HG03575 (cell line): ENCODE measurements at regions not wholly inside any gene's neighbourhood (a gene's known extent, or its start where the extent isn't known, plus 50 kb on each side); places are given as distances from the start of the nearest gene placed in this dataset.
"Not testable (repeated sequence)": the region's sequence is repeated elsewhere in the genome, so short reads cannot be mapped to it uniquely, and the experiment has no call there.

ENCODE experiments used
- ATAC-seq: cut with Tn5 transposase; IDR thresholded peaks from one replicate; pipeline ENCODE4 v1.9.1; 2021; ENCODE audit not compliant: unreplicated experiment, insufficient number of reproducible peaks, low FRiP score; ENCODE audit errors: extremely low read depth

GRCh38 chr7:138247081-138247480 is 170.8 kb downstream of the AKR1D1 start:
- ATAC-seq, result no peak

DNA sequence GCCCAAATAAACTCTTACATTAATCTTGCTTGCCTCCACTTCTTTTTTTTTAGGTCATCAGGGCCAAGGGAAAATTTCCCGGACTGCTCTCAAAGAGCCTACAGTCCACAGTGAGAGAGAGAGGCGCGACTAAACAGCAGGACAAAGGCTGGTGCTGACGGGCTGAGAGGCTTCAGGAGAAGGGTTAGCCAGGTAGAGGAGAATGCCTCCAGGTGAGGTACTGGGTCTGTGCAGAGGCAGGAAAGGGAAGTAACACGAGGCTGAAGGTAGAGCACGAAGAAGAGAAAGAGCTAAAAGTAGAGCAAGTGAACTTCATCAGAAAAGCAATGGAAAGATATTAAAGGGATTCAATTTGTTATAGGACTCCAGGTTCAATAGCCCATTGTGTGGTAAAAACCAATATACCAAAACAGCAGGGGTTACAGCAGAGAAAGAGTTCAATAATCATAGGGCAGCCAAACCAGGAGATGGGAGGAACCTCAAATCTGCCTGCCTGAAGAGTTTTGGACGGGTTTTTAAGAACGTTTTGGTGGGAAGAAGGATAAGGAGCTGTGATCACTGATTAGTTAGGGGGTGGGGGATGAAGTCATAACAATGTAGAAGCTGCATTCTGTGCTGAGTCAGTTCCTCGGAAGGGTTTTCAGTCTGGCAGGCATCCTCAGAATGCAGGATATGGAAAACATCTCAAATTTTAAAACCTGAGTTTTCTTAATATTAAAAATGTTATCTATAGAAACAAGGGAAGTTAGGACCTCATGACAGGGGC is 171.5 kb downstream of the AKR1D1 start:
- no peak for ATAC-seq

GRCh38 chr7:138248609-138249008 is 172.3 kb downstream of the AKR1D1 start:
- ATAC-seq, result no peak

DNA sequence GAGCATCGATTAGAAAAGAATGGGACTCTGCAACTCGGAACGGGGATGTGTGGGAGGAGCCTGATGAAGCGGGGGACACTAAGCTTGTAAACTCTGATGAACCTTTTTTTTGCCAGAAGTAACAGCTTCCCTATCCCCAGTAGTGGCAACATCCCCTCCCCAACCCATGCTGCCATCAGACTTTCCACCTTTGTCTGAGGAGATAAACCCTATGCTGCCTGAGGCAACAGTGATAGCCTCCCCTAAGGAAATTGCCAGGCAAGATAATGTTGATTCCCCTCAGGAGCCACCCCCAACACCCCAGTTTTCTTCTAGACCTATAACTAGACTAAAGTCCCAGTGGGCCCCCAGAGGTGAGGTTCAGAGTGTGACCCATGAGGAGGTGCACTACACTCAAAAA is 173.7 kb downstream of the AKR1D1 start:
- no peak for ATAC-seq

GRCh38 chr7:138252666-138253065 is 176.4 kb downstream of the AKR1D1 start:
- ATAC-seq, result not testable (repeated sequence)

GRCh38 chr7:138254444-138254843 is 178.2 kb downstream of the AKR1D1 start:
- ATAC-seq, result no peak

DNA sequence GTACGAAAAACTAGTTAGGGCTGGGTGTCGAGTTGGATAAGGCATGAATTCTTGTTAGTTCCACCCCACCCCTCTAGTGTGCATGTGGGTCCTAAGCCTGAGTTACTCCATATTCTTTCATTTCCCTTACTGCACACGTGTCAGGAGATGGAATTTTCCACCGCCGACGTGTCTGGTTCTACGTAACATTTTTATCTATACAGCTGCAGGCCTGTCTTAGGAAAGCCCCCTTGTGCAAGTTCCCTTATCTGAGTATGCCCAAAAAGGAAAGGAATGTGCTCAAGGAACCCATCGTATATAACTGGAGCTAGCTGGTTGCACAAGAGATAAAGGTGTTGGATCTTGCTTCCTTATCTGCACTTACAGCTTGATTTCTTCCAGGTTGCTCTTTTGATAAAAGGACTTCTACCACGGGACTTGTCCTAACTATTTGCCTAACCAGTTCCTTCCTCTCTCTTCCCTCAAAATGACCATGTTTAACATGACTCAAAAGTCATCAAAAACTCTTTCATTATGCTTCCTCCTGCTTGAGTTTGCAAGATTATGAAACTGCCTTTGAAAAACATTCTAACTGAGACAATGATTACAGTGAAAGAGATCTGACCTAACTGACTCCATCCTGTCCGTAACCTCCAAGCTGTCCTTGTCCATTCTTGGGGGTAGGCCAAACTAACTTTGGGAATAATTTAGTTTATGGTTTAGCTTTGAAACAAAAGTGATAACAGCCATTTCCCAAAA is 181.4 kb downstream of the AKR1D1 start:
- no peak for ATAC-seq

- no peak for ATAC-seq
These were observed 181.9 kb downstream of the AKR1D1 start for GRCh38 chr7:138258197-138258559.

DNA sequence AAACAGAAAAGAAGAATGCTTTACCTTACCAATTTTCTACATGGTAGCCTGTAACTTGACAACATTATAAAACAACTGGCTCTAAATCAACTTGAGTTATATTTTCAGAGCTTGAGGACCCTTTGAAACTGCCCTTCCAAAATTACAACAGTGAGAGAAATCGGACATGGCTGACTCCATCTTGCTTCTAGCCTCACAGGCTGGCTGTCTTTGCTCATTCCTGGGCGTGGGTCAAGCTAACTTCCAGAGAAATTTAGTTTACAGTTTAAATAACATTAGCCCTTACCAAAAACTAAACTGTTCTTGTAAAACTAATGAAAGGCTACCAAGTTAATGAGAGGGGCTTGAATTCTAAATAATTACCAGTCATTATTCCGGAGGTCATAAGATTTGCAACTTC is 183.4 kb downstream of the AKR1D1 start:
- ATAC-seq, result no peak

GRCh38 chr7:138267934-138268333 is 191.7 kb downstream of the AKR1D1 start:
- no peak for ATAC-seq

DNA sequence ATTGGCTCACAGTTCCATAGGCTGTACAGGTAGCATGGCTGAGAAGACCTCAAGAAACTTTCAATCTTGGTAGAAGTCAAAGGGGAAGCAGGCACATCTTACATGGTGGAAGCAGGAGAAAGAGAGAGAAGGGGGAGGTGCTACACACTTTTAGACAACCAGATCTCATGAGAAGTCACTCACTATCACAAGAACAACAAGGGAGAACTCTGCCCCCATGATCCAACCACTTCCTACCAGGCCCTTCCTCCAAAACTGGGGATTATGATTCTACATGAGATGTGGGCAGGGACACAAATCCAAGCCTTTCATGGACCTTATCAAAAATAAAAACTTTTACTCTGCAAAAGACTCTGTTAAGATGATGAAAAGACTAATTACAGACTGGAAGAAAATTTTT is 183.2 kb upstream of the TRIM24 start:
- ATAC-seq, result no peak

DNA sequence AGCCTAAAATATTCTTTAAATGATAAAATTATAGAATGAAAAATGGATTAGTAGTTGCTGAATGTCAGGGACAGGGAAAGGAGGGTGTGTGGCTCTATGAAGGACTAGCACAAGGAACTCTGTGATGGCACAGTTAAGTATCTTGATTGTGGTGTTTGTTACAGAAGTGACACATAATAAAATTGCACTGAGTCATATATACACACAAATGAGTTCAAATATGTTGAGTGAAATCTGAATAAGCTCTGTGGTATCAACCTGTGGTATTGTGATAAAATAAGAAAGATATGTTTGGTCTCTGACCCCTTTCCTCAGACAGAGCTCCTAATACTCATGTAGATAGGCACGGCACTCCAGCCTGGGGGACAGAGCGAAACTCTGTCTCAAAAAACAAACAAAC is 181.5 kb upstream of the TRIM24 start:
- no peak for ATAC-seq

DNA sequence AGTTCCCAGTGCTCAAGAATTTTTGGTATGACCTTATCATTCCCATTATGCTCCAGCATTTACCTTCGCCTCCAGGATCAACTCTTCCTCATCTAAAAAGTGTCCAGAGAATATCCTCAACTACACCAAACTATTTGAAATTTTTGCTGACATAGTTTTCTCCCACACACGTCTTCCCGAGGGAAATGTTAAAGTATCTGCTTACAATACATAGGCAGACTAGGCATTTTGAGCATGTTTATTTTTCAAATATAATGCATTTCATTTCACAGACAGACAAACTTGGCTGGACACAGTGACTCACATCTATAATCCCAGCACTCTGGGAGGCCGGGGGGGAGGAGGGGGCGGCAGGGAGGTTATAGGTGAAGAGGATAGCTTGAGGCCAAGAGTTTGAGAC is 177.1 kb upstream of the TRIM24 start:
- ATAC-seq, result no peak

DNA sequence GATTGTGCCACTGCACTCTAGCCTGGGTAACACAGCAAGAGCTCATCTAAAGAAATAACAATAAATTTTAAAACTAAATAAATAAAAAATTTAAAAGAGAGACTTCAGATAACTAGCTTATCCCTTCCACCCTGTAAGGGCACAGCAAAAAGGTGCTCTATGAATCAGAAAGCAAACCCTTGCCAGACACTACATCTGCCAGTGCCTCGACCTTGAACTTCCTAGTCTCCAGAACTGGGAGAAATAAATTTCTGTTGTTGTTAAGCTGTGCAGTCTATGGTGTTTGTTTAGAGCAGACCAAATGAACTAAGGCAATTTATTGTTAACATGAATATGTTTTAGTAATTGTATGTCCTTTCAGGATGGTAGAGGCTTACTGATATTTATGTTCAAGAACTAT is 174.9 kb upstream of the TRIM24 start:
- no peak for ATAC-seq

- ATAC-seq, result no peak
These were observed 173.2 kb upstream of the TRIM24 start for GRCh38 chr7:138286846-138287245.

- no peak for ATAC-seq
These were observed 172.5 kb upstream of the TRIM24 start for GRCh38 chr7:138287549-138287948.

DNA sequence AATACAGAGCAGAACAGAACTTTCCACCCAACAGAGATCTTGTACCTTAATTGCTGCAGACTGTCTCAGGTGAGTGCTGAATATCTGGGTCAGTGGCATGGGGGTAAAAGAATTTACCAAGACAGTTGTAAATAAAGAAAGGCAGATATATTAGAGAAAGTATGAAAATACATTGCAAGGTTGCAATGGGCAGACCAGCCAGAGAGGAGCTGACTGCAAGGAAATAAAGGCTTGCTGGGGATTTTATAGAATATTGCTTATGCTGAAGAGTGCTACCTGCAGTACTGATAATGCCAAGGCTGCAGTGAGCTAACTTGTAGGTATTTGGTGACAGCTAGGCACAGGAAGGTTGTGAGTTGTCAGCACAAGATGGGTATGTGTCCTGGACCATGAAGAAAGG is 171.0 kb upstream of the TRIM24 start:
- no peak for ATAC-seq

DNA sequence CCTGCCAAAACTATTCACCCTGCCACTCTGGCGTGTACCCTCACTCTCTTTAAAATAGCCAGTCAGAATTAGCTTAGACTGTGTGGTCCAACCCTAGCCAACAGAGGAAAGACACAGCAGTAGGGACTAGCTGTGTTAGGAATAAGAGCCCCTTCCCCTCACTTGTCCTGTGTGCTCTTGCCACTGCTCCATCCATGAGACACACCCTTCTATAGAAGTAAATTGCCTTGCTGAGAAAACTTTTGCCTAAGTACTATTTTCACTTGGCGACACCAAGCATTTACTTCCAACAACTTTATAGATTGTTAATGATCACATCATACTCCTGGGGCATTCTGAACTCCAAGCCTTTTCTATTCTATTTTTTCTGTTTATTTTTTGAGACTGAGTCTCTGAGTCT is 170.2 kb upstream of the TRIM24 start:
- ATAC-seq, result no peak

- ATAC-seq, result no peak
These were observed 167.1 kb upstream of the TRIM24 start for GRCh38 chr7:138292951-138293350.

DNA sequence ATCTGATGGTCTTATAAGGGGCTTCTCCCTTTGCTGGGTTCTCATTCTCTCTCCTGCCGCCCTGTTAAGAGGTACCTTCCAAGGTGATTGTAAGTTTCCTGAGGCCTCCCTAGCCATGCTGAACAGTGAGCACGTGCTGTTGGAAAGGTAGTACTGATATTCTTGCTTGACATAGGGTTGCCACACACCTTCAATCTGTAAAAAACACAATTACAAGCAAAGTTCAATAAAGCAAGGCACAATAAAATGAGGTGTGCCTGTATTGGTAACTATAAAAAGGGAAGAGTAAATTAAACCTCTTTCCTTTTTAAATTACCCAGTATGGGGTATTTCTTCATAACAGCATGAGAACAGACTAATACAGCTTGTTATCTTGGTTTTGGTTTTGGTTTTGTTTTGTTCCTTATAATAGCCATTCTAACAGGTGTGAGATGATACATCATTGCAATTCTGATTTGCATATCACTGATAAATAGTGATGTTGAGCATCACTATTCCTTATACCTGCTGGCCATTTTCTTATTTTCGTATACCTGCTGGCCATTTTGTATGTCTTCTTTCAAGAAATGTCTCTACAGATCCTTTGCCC is 164.9 kb upstream of the TRIM24 start:
- ATAC-seq, result no peak
